Frontal cortex (tissue), 3 donors: ENCODE measurements at regions not wholly inside any gene's neighbourhood (a gene's known extent, or its start where the extent isn't known, plus 50 kb on each side); places are given as distances from the start of the nearest gene placed in this dataset.

Source experiments
- DNase-seq, 2 donors: peaks; one replicate each; pipeline ENCODE4 v3.0.0; 2012; ENCODE audit warnings: low spot score in 2 of 2
- FAIRE-seq: peaks from 2 replicates; lab custom pipeline; 2012; peaks lifted over from hg19 to GRCh38; lab: Jason Lieb, UNC
- donor health status: control.
- donor health status: control.
- donor health status: control.

DNA sequence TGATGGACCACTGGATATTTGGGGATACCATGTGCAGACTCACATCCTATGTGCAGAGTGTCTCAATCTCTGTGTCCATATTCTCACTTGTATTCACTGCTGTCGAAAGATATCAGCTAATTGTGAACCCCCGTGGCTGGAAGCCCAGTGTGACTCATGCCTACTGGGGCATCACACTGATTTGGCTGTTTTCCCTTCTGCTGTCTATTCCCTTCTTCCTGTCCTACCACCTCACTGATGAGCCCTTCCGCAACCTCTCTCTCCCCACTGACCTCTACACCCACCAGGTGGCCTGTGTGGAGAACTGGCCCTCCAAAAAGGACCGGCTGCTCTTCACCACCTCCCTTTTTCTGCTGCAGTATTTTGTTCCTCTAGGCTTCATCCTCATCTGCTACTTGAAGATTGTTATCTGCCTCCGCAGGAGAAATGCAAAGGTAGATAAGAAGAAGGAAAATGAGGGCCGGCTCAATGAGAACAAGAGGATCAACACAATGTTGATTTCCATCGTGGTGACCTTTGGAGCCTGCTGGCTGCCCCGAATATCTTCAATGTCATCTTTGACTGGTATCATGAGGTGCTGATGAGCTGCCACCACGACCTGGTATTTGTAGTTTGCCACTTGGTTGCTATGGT, 54.5 kb upstream of the HNRNPA0 start:
- no peak for FAIRE-seq

DNA sequence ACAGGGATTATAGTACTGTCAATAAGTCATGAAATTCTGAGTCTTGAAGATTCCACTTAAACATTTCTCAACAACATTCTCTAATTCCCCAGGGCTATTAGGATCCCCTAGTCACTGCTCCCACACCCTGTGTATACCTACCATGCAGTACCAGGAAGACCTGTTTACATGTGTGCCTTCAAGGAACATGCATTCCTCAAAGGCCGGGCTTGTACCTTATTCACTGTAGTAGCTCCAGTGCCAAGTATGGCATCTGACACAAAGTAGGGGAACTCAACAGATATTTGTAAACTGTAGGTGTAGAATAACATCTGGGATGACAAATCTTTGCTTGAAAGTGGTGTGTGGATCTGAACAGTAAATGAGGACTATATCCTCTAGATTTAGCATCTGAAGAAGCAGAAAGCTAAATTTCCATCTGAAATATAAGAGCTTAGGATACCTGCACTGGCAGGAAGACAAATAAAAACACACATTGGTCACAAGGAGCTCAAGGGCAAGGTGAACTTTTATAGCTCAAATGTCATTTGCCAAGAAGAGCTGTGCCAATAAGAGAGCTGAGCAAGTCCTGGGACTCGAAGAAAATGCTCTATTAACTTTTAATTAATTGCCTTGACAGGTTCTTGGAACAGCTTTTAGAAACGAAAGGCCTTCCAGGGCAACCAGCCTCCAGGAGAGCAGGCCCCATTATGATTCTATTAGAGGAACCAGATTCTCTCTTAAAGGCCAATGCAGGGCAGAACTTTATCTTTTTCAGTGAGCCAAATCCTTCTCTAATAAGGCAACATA, 52.3 kb upstream of the MYOT start:
- no peak for FAIRE-seq
- no peak for DNase-seq

More for the DNA sequence above, 54.5 kb upstream of the HNRNPA0 start:
- peak in 1 of 2 donors; percentile 14 for DNase-seq
